ENCODE measurements at regions not wholly inside any gene's neighbourhood (a gene's known extent, or its start where the extent isn't known, plus 50 kb on each side); places are given as distances from the start of the nearest gene placed in this dataset.

GRCh38 chr4:171759274-171759673 lies 53.9 kb upstream of the GALNTL6 start:
- no peak for DNase-seq (ENCODE audit: low spot score)

DNA sequence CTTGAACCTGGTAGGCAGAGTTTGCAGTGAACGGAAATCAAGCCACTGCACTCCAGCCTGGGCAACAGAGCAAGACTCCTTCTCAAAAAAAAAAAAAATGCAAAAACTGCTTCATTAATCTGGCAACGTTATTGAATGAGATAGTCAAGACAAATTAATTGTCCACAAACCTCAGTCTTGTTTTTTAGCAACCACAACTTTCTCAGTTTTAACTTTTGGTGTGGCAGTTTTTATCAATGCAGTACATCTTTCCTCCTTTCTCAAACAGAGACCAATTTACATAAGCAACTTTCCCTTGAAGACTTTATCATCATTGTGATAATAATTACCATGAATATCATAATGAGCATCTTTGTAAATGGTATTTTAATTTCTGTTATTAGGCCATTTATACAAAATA lies 61.7 kb upstream of the GALNTL6 start:
- DNase-seq (ENCODE audit: low spot score) = no peak

GRCh38 chr4:171746418-171746817 lies 66.8 kb upstream of the GALNTL6 start:
- DNase-seq (ENCODE audit: low spot score) = no peak

GRCh38 chr4:171742436-171742835 lies 70.8 kb upstream of the GALNTL6 start:
- no peak for DNase-seq (ENCODE audit: low spot score)

DNA sequence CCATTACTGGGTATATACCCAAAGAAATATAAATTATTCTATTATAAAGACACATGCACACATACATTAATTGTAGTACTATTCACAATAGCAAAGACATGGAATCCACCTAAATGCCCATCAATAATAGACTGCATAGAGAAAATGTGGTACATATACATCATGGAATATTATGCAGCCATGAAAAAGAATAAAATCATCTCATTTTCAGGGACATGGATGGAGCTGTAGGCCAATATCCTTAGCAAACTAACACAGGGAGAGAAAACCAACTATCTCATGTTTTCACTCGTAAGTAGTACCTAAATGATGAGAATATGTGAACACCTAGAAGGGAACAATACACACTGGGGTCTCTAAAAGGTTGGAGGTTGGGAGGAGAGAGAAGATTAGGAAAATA lies 86.0 kb upstream of the GALNTL6 start:
- no peak for DNase-seq (ENCODE audit: low spot score)

DNA sequence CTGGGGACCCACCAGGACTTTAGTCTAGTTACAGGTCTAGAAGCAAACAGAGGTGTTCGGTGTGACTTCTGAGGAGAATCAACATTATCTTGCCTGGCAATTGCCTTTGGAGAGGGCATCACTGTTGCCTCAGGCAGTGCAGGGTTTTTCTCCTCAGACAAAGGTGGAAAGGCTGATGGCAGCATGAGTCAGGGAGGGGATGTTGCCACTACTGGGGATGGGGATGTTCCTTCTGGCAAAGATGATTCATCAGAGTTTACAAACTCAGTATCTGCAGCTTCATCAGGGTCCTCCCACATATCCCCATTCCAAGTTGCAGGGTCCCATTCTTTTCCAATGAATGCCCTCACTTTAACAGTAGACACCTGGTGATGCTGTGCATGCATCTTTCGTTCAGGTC lies 91.3 kb upstream of the GALNTL6 start:
- no peak for DNase-seq (ENCODE audit: low spot score)

GRCh38 chr4:171719691-171720090 lies 93.5 kb upstream of the GALNTL6 start:
- DNase-seq (ENCODE audit: low spot score) = no peak

GRCh38 chr4:171718665-171719064 lies 94.5 kb upstream of the GALNTL6 start:
- DNase-seq (ENCODE audit: low spot score) = no peak

DNA sequence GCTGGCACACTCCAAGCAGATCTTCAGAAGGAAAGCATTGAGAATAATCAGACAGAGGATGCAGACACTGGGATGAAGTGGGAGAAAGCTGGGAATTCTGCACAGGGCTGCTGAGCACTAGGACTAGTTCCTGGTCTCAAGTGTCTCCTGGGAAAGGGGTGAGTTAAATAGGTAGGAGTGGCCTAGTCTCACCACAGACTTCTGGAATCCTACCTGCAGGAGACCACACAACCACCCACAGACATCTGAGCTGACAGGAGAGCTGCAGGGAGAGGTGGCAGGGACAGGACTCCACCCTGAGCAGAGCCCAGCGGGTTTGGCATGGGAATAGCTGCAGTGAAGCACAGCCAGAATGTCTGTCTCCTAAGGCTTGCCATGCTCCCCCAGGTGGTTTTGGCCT lies 95.1 kb upstream of the GALNTL6 start:
- DNase-seq (ENCODE audit: low spot score) = no peak

- no peak for DNase-seq (ENCODE audit: low spot score)
These were observed 95.9 kb upstream of the GALNTL6 start for GRCh38 chr4:171717231-171717741.

DNA sequence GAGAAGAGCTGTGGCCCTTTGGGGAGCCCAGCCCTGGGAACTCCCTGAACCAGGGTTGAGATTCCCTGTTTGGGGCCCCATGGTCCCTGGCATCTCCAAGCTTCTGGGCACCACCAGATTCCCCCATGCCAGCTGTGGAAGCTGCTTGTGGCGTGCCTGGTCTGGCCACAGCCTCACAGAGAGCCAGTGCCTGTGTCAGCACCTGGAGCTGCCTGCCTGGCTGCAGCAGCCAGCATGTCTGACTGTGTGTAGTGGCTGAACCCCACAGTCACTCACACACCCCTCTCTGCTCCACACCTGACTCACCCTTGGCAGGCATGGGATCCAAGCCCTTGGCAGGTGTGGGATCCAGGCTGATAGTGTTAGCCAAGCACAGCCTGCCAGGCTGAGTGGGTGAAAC lies 97.2 kb upstream of the GALNTL6 start:
- DNase-seq (ENCODE audit: low spot score) = no peak

- no peak for DNase-seq (ENCODE audit: low spot score)
These were observed 98.3 kb upstream of the GALNTL6 start for GRCh38 chr4:171714791-171715454.

GRCh38 chr4:171710743-171711142 lies 102.5 kb upstream of the GALNTL6 start:
- DNase-seq (ENCODE audit: low spot score) = no peak

DNA sequence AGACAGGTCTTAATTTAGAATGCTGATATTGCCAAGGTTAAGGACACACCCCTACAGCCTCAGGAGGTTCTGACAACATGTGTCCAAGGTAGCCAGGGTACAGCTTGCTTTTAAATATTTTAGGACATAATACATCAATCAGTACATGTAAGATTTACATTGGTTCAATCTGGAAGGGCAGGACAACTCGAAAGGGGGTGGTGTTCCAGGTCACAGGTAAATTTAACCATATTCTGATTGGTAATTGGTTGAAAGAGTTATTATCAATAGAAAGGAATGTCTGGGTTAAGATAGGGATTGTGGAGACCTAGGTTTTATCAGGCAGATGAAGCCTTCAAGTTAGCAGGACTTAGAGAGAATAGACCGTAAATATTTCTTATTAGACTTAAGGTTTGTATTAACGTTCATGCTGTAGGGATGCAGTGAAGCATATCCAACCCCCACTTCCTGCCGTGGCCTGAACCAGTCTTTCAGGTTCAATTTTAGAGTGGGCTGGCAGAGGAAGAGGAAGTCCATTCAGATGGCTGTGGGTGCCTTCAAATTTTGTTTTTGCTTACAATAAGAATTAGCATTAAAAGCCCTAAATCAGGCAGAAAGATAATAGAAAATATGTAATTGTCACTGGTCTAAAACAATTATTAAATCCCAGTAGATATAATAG lies 136.5 kb upstream of the GALNTL6 start:
- no peak for DNase-seq (ENCODE audit: low spot score)

DNA sequence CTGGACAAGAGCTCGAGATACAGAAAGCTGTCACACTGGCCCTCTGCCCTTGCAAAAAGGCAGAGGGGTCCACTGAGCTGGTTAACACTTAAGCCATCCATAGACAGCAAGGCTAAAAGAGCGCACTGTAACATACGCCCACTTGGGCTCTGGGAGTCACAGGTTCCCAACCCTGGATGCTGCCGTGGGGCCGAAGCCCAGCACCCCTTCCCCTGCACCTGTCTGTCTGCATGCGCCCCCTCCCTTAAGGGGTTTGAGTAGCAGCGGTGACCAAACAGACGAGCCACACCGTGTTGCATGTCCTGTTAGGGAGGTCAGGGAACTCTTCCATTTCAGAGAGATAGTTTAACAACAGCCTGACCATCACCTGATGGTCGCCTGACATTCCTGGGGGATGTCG lies 138.4 kb upstream of the GALNTL6 start:
- no peak for DNase-seq (ENCODE audit: low spot score)

DNA sequence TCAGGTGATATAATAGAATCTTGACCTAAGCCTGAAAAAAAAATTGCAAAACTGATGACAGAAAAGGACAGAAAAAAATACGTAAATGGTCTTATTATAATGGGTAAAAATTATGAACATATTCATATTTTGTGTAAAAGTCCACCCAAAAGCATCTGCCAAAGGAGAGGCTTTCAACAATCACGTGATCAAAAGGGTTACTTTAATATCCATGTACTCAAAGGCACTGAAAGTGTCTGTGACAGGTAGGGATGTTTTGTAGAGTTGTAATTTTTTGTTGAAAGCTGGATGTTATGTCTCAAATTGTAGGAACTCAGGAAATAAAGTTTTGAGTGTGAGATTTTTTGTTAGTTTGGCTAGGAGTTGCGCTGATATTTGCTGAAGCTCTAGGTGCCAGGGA lies 144.8 kb upstream of the GALNTL6 start:
- no peak for DNase-seq (ENCODE audit: low spot score)

GRCh38 chr4:171667906-171668305 lies 145.3 kb upstream of the GALNTL6 start:
- DNase-seq (ENCODE audit: low spot score) = no peak

DNA sequence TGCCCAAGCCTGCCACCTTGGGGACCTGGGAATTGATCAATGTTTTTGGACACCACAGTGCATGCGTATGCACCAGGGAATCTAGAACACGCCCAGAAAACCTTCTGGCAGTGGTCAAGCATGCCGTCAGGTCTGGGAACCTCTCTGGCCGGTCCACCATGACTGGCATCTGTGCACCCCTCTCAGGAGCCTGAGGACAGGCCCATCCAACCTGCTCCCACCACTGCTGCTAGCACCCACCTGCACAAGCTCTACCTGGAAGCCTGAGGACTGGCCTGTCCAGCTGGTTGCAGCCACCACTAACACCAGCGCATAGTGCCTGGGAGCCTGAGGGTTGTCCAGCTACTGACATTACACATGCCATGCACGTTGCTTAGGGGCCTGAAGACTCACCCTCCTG lies 162.1 kb upstream of the GALNTL6 start:
- no peak for DNase-seq (ENCODE audit: low spot score)

- DNase-seq (ENCODE audit: low spot score) = no peak
These were observed 162.7 kb upstream of the GALNTL6 start for GRCh38 chr4:171650543-171650942.

DNA sequence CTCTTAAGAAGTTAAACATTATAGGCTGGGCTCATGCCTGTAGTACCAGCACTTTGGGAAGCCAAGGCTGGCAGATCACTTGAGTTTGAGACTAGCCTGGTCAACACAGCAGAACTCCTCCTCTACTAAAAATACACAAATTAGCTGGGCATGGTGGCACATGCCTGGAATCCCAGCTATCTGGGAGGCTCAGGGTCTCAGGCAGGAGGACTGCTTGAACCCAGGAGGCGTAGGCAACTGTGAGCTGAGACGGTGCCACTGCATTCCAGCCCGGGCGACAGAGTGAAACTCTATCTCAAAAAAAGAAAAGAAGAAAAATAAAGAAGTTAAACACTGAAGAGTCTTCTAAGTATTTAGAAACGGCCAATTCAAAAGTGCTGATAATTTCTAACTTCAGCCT lies 164.3 kb upstream of the GALNTL6 start:
- DNase-seq (ENCODE audit: low spot score) = no peak

DNA sequence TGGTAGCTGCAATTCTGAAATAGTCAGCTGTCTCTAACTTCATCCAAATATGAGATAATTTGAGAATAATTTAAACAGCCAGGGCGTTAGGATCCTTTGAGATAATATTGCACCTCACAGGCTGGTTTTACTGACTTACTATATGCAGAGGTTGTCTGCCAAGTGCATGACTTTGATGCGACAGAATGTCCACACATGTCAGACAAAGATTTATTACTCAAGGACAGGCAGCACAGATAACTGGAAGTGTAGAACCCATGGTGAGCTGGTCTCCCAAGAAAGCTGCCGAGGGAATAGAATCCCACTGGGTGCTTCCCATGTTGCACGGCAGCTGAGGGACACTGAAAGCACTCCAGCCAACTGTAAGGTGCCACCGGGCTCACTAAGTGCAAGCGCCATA lies 166.2 kb upstream of the GALNTL6 start:
- DNase-seq (ENCODE audit: low spot score) = no peak

GRCh38 chr4:171644430-171645057 lies 168.7 kb upstream of the GALNTL6 start:
- DNase-seq (ENCODE audit: low spot score) = no peak

DNA sequence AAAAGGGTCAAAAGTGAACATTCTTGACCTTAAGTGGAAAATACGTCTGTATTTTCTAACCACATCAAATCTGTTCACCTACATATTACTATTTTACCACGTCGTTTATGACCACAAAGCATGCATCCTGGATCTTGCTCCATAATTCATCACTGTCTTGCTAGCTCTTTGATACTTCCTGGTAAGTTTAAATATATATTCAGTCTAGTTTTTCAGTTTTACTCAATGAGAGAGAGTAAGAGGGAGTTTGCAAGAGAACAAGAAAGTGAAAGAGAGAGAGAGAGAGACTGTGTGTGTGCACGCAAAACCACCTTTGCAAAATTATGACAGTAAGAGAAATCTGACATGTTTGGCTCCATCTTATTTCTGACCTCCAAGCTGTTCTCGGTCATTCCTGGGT lies 173.7 kb upstream of the GALNTL6 start:
- no peak for DNase-seq (ENCODE audit: low spot score)
